Stimulated activated CD4-positive, alpha-beta T cell treated with anti-CD3 and anti-CD28 coated beads, TNF-alpha, amount 100 ng/mL, for 4 hours (primary cell): ENCODE measurements at regions not wholly inside any gene's neighbourhood (a gene's known extent, or its start where the extent isn't known, plus 50 kb on each side); places are given as distances from the start of the nearest gene placed in this dataset.
"Not testable (repeated sequence)": the region's sequence is repeated elsewhere in the genome, so short reads cannot be mapped to it uniquely, and the experiment has no call there.

Experiments used
- DNase-seq, 3 experiments: peaks; one replicate each; pipeline ENCODE4 v3.0.0-alpha.2; 2020; ENCODE audit warnings: low read depth in 3 of 3

GRCh38 chr2:189231719-189232323 is 52.3 kb upstream of the COL5A2 start:
- no peak for DNase-seq

DNA sequence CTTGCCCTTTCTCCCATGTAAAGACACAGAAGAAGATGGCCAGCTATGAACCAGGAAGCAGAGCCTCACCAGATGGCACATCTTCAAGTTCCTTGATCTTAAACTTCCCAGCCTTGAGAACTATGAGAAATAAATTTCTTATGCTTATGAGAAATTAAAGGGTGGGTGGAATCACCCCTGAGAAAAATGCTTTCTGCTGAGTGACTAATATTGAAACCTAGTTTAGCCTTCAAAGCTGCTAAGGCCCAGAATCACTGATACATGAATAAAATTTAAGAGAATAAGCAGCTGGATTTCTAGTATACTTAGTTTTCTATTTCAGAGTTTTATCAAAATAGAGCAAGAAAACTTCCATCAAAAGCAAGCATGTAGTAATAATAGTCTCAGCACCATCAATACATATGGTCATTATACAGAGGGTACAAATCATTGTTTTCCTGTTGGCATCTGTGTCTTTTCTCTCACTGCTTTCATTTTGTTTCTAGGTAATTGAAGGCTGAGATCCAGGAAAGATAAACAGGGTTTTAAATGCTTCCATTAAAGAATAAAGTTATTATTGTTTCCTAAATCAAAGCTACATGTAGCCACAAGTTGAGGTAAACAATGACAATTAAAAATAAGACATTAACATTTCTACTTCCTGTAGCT is 53.3 kb upstream of the COL5A2 start:
- DNase-seq = no peak

DNA sequence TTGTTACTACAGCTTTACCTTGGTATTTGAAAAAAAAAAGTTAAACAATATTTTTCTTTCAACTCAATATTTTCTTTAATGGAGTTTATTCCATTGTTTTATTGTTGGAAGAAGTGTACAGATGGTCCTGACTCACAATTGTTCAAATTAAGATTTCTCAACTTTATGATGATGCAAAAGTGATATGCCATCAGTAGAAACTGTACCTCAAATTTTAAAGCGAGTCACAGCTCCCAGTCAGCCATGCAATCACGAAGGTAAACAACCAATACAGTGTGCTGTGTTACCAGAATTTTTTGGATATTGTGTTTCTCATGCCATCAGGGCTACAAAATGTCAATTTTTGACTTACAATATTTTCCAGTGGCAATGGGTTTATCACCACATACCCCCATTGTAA is 54.0 kb upstream of the COL5A2 start:
- DNase-seq = no peak

DNA sequence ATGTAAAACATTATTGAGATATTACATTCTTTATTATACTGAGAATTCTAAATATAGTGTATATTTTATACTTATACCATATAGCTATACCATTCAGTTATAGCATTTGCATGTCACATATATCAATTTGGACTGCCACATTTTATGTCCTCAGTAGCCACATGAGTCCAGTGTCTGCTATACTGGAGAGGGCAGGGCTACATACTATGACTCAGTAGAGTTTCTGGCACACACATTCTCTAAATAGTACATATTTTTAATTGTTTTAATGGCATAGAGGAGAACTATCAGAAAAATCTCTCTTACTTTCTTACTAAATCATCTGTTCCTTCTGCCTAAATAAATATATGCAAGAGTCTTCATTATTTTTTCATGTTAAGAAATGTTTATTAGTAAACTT is 55.4 kb upstream of the COL5A2 start:
- no peak for DNase-seq

DNA sequence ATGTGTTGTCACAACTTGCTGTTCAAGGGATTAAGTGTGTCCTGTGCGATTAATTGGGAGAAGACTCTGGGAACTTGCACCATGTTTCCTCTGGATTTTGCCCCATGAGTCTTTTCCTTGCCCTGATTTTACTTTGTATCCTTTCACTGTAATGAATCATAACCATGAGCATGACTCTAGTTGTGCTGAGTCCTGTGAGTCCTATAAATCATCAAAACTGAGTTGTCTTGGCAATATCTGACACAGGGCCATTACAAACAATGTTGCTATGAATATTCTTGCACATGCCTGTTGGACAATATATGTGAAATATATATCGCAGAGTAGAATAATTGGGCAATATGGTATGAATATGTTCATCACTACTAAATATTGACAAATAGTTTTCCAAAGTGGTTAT is 56.5 kb upstream of the COL5A2 start:
- no peak for DNase-seq

DNA sequence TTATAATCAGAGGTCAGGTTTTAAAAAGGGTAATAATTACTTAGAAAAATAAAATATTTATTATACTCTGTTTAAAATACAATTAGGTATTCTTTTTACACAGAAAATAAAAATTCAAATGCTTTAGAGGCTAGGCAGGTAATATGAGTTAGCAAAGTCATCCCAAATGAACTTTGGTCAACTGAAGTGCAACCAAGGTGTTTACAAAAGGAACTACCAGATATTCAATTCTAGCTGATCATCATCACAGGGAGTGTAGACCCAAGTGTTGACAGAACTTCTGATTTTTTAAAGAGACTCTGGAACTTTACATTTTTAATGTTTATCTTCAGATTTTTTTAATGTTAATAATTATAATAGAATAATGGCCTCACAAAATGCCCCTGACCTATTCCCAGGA is 59.3 kb upstream of the COL5A2 start:
- DNase-seq = no peak

GRCh38 chr2:189243843-189244242 is 64.3 kb upstream of the COL5A2 start:
- DNase-seq = not testable (repeated sequence)

DNA sequence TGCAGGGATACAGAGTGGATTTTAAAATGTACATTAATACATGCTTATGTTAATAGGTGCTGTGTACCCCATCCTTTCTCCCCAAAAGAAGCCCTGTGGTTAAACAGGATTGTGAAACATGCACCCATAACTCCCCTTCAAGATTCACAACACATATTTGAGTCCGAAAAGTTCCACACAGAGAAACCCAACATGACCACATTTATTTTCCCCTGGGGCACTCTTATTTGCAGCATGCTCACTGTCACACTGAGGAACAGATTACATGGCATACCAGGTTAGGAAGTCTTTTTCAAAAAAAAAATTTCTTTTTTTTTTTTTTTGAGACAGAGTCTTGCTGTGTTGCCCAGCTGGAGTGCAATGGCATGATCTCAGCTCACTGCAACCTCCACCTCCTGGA is 67.7 kb upstream of the COL5A2 start:
- DNase-seq = no peak

GRCh38 chr2:189248141-189248540 is 68.6 kb upstream of the COL5A2 start:
- no peak for DNase-seq

GRCh38 chr2:189249171-189249570 is 69.6 kb upstream of the COL5A2 start:
- DNase-seq = no peak

DNA sequence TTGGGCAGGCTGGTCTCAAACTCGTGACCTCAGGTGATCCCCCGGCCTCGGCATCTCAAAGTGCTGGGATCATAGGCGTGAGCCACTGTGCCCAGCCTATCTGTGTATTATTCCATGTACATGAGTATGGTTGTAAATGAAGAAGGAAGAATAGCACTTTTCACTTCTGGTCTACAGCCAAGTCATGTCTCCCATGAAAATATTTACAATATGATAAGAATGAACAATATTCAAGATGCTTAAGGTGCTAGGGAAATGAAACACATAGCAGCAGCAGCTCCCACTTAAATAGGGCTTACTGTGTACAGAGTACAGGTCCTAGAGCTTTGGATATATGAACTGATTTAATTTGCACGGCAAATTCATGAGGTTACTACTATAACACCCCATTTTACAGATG is 70.3 kb upstream of the COL5A2 start:
- no peak for DNase-seq

DNA sequence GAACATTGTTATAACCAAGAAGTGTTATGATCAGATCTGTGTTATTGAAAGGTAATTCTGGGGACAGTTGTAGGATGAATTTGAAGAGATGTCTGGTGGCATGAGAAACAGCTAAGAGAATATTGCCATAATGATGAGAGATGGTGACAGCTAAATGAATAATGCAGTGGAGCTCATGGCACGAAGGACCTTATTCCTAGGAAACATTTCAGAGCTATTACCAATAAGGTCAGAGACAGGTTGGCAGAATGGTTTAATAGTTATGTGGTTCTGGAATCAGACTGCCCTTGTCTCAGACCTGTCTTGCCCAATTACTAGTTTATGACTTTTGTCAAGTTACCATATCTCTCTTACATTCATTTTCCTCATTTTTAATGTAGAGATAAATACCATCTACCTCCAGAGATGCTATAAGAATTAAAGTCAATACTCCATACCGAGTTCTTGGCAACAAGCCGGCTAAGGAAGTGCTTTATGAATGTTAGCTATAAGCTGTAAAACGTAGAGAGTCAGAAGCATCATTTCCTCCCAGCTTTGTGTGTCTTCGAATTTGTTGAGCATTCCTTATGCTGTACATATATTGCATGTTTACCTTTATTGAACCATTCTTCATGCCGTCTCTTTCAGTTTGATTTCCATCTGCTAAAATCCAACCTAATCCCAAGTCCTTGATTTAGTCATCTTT is 73.6 kb upstream of the COL5A2 start:
- DNase-seq = no peak

- no peak for DNase-seq
Observed at GRCh38 chr2:189253836-189254235, 74.3 kb upstream of the COL5A2 start.

GRCh38 chr2:189254268-189254883 is 74.8 kb upstream of the COL5A2 start:
- DNase-seq = no peak

DNA sequence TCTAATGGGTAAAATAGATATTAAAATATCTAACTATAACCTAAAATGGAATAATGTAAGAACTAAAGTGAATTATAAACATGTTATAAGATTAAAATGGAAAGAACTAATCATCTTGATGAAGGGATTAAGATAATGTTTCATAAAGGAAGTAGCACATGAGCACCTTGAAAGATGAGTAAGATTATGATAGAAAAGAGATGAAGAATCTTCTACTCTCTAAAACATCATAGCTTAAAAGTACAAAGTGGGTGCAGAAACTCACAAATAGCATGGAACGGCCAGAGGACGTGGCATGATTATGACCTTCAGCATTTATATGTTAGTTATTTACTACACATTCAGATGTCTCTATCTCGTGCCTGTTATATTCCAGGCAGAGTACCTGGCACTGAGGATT is 76.2 kb upstream of the COL5A2 start:
- no peak for DNase-seq

DNA sequence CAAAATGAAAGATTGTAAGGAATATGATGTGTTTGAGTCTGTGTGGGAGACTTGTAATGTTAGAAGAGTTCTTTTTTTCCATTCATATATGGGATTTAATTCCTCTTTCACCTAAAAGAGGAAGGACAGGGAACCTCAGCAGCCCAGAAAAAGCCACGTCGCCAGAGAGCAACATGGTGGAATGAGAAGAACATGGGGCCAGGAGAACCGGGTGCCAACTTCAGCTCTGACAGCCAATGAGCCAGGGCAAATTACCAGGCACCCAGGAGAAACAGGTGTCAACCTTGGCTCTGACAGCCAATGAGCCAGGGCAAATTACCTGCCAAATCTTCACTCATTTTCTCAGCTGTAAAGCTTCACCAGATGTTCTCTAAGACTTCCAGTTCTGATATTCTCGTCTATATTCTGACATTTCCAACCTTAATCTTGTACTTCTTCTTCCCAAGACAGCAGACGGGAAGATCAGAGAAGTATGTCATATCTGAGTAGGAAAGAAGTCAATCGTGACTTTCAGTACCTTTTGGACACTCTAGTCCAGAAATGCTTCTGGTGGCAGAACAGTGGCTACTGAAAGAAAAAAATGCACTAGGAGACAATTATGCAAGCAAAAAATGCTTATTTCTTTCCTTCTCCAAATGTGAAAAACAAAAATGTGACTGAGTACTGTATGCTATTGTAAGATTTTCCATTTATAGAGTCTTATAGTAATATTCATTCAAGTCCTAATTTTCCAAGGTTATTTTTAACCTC is 79.2 kb upstream of the COL5A2 start:
- DNase-seq = no peak

DNA sequence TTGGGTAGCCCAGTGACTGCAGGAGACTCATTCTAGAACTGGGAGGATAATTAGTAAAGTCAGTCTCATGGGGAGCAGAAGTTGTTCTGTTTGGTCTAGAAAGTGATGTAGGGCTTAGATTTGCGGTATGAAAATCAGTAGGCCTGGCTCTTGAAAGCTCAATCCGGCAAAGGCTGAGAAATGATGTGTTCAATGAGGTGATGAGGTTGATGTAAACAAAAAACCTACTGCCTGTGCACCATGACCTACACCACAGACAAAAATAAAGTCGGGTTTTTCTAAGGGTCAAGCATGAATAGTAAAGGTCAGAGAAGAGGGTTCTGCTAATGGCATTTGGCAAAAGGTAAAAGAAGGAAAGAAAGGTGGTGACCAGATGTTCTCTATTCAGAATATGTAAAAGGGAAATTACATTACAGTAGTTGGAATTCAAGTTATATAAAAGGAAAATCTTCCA is 80.8 kb upstream of the COL5A2 start:
- DNase-seq = no peak

GRCh38 chr2:189261431-189261841 is 81.9 kb upstream of the COL5A2 start:
- DNase-seq = no peak

DNA sequence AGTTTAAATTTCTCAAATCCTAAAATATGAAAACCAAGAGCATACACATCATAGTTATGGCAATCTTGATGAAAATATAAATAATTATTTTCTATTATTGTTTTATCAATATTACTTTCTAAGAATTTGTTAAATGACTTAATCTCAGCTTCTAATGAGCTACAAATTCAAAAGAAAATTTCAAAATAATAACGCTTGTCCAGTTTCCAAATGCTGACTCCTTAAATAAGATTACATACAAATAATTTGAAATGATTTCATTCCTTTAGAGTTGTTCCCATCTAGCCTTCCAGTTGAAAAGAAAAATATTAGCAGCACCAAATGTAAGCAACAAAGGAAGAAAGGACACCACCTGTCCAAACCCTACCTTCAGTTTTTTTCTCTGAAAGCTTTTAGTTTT is 82.4 kb upstream of the COL5A2 start:
- no peak for DNase-seq

- no peak for DNase-seq
Observed at GRCh38 chr2:189265696-189266320, 86.2 kb upstream of the COL5A2 start.

GRCh38 chr2:189267491-189267890 is 87.9 kb upstream of the COL5A2 start:
- no peak for DNase-seq
